ENCODE measurements at regions not wholly inside any gene's neighbourhood (a gene's known extent, or its start where the extent isn't known, plus 50 kb on each side); places are given as distances from the start of the nearest gene placed in this dataset.

DNA sequence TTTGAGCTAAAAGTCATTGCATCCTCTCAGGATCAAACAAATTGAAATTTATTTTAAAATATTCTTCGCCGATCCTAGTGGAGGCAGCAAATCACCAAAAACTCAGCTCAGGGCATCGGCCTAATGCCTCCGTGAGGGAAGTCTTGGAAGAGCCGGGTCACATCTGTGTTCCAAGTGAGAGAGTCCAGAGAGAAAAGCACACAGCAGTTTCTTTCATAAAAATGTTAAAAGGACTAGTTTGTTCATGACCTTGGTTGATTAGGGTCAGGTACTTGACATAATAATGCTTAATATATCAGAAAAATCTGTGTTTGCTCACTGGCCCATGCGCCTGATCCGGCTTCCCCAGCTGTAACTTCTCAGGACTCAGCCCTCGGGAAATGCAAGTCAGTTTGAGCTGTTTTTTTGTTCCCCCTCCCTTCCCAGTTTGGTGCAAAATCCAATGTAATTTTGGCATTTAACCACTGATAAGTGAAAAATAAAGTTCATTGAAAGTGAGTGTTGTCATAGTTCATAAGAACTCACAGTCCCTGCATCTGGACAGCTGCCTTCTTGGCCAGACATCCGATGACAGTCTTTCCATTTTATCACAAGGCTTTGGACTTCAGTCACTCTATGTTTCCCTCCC is 161.7 kb downstream of the CAND1 start:
- H3K9ac ChIP-seq (ENCODE audit: extremely low read depth, insufficient read length, low read length), result no peak overlapping the region
- Mint-ChIP-seq H3K9me3 (no peaks in the 10 kb centered on the region), H3K4me3 (no peak overlapping the region), H3K4me1 (peaks cover 3 to 5% of the 10 kb centered on the region in 2 experiments), H3K27ac (no peak overlapping the region), H3K27me3 (ENCODE audit: low read depth) (no peaks in the 10 kb centered on the region), H3K36me3 (ENCODE audit: insufficient read depth in 1 of 3, low read depth in 3 of 3) (no peaks in the 10 kb centered on the region)
- H4K20me1 ChIP-seq (ENCODE audit: control insufficient read depth, insufficient read depth, insufficient read length), result no peaks in the 10 kb centered on the region
- DNase-seq, result no peak
- no peak overlapping the region for H2AFZ ChIP-seq (ENCODE audit: low read length)
- H3K4me1 ChIP-seq (ENCODE audit: insufficient read depth, low read length), result no peaks in the 10 kb centered on the region
- H3K23ac ChIP-seq (ENCODE audit: insufficient read length, low read depth, low read length), result no peak overlapping the region
- H4K5ac ChIP-seq (ENCODE audit: insufficient read length, low read depth, low read length), result no peak overlapping the region
- no peak overlapping the region for H3T11ph ChIP-seq (ENCODE audit: low read length)
- no peak overlapping the region for H3K56ac ChIP-seq (ENCODE audit: insufficient read length, low read depth, low read length)
- H2BK20ac ChIP-seq (ENCODE audit: low read depth, low read length, poor library complexity, severe bottlenecking), result no peak overlapping the region
- no peak overlapping the region for H4K91ac ChIP-seq (ENCODE audit: insufficient read length, low read depth, low read length)
- H3K79me1 ChIP-seq (ENCODE audit: insufficient read depth, low read depth, low read length, poor library complexity, severe bottlenecking), result no peaks in the 10 kb centered on the region
- WGBS (ENCODE audit: extremely low coverage, insufficient read length, low lambda C conversion rate), result no CpG with 5 or more reads among the region's 9 CpGs
- H2BK5ac ChIP-seq (ENCODE audit: insufficient read length, low read length), result no peak overlapping the region
- no peak overlapping the region for H2BK12ac ChIP-seq (ENCODE audit: insufficient read length, low read depth, low read length)
- H4K8ac ChIP-seq (replicated peaks; ENCODE audit: insufficient read length, low read depth, low read length), result no peak overlapping the region
- no peak overlapping the region for H2BK120ac ChIP-seq (ENCODE audit: low read depth, low read length, poor library complexity, severe bottlenecking)
- no peaks in the 10 kb centered on the region for H3K23me2 ChIP-seq (ENCODE audit: insufficient read length, low read depth, low read length, poor library complexity, severe bottlenecking)
- H3K9me3 ChIP-seq (ENCODE audit: control insufficient read depth, low read depth, low read length), result no peaks in the 10 kb centered on the region
- TF ChIP-seq, protein P1, sequence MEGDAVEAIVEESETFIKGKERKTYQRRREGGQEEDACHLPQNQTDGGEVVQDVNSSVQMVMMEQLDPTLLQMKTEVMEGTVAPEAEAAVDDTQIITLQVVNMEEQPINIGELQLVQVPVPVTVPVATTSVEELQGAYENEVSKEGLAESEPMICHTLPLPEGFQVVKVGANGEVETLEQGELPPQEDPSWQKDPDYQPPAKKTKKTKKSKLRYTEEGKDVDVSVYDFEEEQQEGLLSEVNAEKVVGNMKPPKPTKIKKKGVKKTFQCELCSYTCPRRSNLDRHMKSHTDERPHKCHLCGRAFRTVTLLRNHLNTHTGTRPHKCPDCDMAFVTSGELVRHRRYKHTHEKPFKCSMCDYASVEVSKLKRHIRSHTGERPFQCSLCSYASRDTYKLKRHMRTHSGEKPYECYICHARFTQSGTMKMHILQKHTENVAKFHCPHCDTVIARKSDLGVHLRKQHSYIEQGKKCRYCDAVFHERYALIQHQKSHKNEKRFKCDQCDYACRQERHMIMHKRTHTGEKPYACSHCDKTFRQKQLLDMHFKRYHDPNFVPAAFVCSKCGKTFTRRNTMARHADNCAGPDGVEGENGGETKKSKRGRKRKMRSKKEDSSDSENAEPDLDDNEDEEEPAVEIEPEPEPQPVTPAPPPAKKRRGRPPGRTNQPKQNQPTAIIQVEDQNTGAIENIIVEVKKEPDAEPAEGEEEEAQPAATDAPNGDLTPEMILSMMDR (conservative IDR thresholded peaks at IDR 0.05), result peak; percentile 42
- H3K27ac ChIP-seq (ENCODE audit: insufficient read length, low read depth, low read length), result no peak overlapping the region
- no peaks in the 10 kb centered on the region for H3K79me2 ChIP-seq (ENCODE audit: insufficient read depth, low read length)
- H3K14ac ChIP-seq (ENCODE audit: insufficient read depth, low read length), result no peak overlapping the region
- H2AK5ac ChIP-seq (ENCODE audit: insufficient read length, low read length), result no peak overlapping the region
- no peak overlapping the region for H3K18ac ChIP-seq (ENCODE audit: insufficient read length, low read depth, low read length)
- H3K27me3 ChIP-seq (ENCODE audit: insufficient read depth, low read length), result no peaks in the 10 kb centered on the region
- no peak overlapping the region for H2BK15ac ChIP-seq (ENCODE audit: low read depth, low read length)
- H3K4ac ChIP-seq (ENCODE audit: low read depth, low read length), result no peak overlapping the region
- H3K4me2 ChIP-seq (ENCODE audit: insufficient read depth, insufficient read length, low read length), result no peak overlapping the region
